A549 (cell line): ENCODE measurements at regions not wholly inside any gene's neighbourhood (a gene's known extent, or its start where the extent isn't known, plus 50 kb on each side); places are given as distances from the start of the nearest gene placed in this dataset.
A peak's percentile ranks its signal among the peaks of the same experiment; 100 is the strongest.
"Not testable (repeated sequence)": the region's sequence is repeated elsewhere in the genome, so short reads cannot be mapped to it uniquely, and the experiment has no call there.

Experiments used
- ATAC-seq, 2 experiments: fragments of 200-7000 bp in 1 of 2; fragments of >200 bp in 1 of 2; cut with Nextera tagmentation in 1 of 2; cut with Tn5 transposase in 1 of 2; 3 replicates each; pipeline versions ENCODE4 v1.8.0 to v1.9.1; 2018 to 2020; ENCODE audit warnings: mild to moderate bottlenecking in 1 of 2, moderate library complexity in 1 of 2
- CTCF ChIA-PET: fragments of 300-600 bp; sonication (Branson Sonifier 250); formaldehyde crosslinking; extraction: SDS; loops from one replicate; lab custom pipeline; 2021; ENCODE audit warnings: antibody characterized with exemption, inconsistent platforms; lab: Yijun Ruan, JAX
- POLR2A ChIA-PET: fragments of 350-600 bp; formaldehyde crosslinking; extraction: SDS; loops from one replicate; lab custom pipeline; 2021; ENCODE audit warnings: antibody characterized with exemption, inconsistent platforms; lab: Yijun Ruan, JAX
- DNase-seq, 2 experiments: peaks; one replicate each; pipeline versions ENCODE4 v3.0.0 to v3.0.0-alpha.2; 2011 to 2016; ENCODE audit warnings: low read depth in 1 of 2, low spot score in 1 of 2
- FAIRE-seq: peaks from 2 replicates; lab custom pipeline; 2011; peaks lifted over from hg19 to GRCh38; lab: Jason Lieb, UNC
- H3K27ac ChIP-seq, 2 experiments: fragments of >200 bp; sonication (Bioruptor Twin); formaldehyde crosslinking; 3 replicates each; pipeline ENCODE4 v1.5.1; 2016 to 2017
- H3K4me1 ChIP-seq: fragments of >200 bp; sonication (Bioruptor Twin); formaldehyde crosslinking; 3 replicates; pipeline ENCODE4 v1.6.1; 2016
- H3K4me2 ChIP-seq: fragments of >200 bp; sonication (Bioruptor Twin); formaldehyde crosslinking; 3 replicates; pipeline ENCODE4 v1.6.1; 2016
- H3K4me3 ChIP-seq: fragments of >200 bp; sonication (Bioruptor Twin); formaldehyde crosslinking; 3 replicates; pipeline ENCODE4 v1.5.1; 2016
- H3K9me3 ChIP-seq: fragments of >200 bp; sonication (Bioruptor Twin); formaldehyde crosslinking; 3 replicates; pipeline ENCODE4 v1.6.1; 2016
- CEBPB ChIP-seq, 2 experiments: fragments of >200 bp in 1 of 2; sonication (Bioruptor Twin) in 1 of 2; formaldehyde crosslinking in 1 of 2; IDR thresholded peaks; 2 replicates each; pipeline ENCODE4 v1.6.1; 2012 to 2016
- CHD4 ChIP-seq: fragments of 200-600 bp; sonication (generic); IDR thresholded peaks from 2 replicates; pipeline ENCODE4 v1.6.1; 2016; ENCODE audit warnings: antibody characterized with exemption, mild to moderate bottlenecking, borderline replicate concordance
- EHF ChIP-seq: fragments of 250-450 bp; sonication (Bioruptor Pico); IDR thresholded peaks from 2 replicates; pipeline ENCODE4 v1.5.0; 2020; ENCODE audit warnings: mild to moderate bottlenecking
- FOSB ChIP-seq: fragments of 250-450 bp; sonication (Bioruptor Pico); IDR thresholded peaks from 2 replicates; pipeline ENCODE4 v1.5.0; 2020; ENCODE audit warnings: mild to moderate bottlenecking, moderate library complexity
- FOXS1 ChIP-seq: fragments of 250-450 bp; sonication (Bioruptor Pico); IDR thresholded peaks from 2 replicates; pipeline ENCODE4 v1.5.0; 2020; ENCODE audit warnings: mild to moderate bottlenecking, moderate library complexity
- MAZ ChIP-seq: fragments of 150-350 bp; IDR thresholded peaks from 2 replicates; pipeline ENCODE4 v1.6.1; 2014; ENCODE audit warnings: antibody characterized with exemption, low read depth, low read length, borderline replicate concordance
- MYC ChIP-seq: IDR thresholded peaks from 2 replicates; pipeline ENCODE4 v1.6.1; 2012; ENCODE audit warnings: mild to moderate bottlenecking, inconsistent platforms, low read length, improper control_type of control experiment, borderline replicate concordance
- RARB ChIP-seq: fragments of 250-450 bp; sonication (Bioruptor Pico); IDR thresholded peaks from 2 replicates; pipeline ENCODE4 v1.8.0; 2021; ENCODE audit warnings: mild to moderate bottlenecking, moderate library complexity
- RCOR1 ChIP-seq: fragments of 150-350 bp; IDR thresholded peaks from 2 replicates; pipeline ENCODE4 v1.6.1; 2014; ENCODE audit warnings: antibody characterized with exemption, low read length, low read depth
- RFX5 ChIP-seq: fragments of 450-650 bp; IDR thresholded peaks from 2 replicates; pipeline ENCODE4 v1.7.1; 2014; ENCODE audit warnings: antibody characterized with exemption, mild to moderate bottlenecking, moderate library complexity
- SREBF2 ChIP-seq: fragments of 450-650 bp; IDR thresholded peaks from 2 replicates; pipeline ENCODE4 v1.6.1; 2014; ENCODE audit warnings: mild to moderate bottlenecking, moderate library complexity
- TFCP2L1 ChIP-seq: fragments of 250-450 bp; sonication (Bioruptor Pico); IDR thresholded peaks from 2 replicates; pipeline ENCODE4 v1.5.0; 2021; ENCODE audit warnings: mild to moderate bottlenecking
- TP53 ChIP-seq: fragments of 250-450 bp; sonication (Bioruptor Pico); IDR thresholded peaks from 2 replicates; pipeline ENCODE4 v1.5.0; 2021; ENCODE audit warnings: mild to moderate bottlenecking, moderate library complexity
- ZC3H11A ChIP-seq: fragments of 450-650 bp; IDR thresholded peaks from 2 replicates; pipeline ENCODE4 v1.6.1; 2014; ENCODE audit warnings: antibody characterized with exemption, mild to moderate bottlenecking
- ZNF302 ChIP-seq: fragments of 250-450 bp; sonication (Bioruptor Pico); IDR thresholded peaks from 2 replicates; pipeline ENCODE4 v1.9.0; 2021; ENCODE audit warnings: inconsistent platforms, mild to moderate bottlenecking, moderate library complexity
- WGBS: methylation state at CpG from one replicate; pipeline ENCODE4 v1.1.6; 2017; ENCODE audit errors: missing lambda C conversion rate; 5-methylcytosine and 5-hydroxymethylcytosine counted together
- TF ChIP-seq, protein P1 (sequence below): fragments of >200 bp; sonication (Bioruptor Twin); formaldehyde crosslinking; IDR thresholded peaks from 2 replicates; pipeline ENCODE4 v1.6.1; 2016
- TF ChIP-seq, protein P2 (sequence below): fragments of 250-450 bp; sonication (Bioruptor Pico); IDR thresholded peaks from 2 replicates; pipeline ENCODE4 v1.5.0; 2020; ENCODE audit warnings: low read depth, mild to moderate bottlenecking, moderate library complexity
- TF ChIP-seq, protein P3 (sequence below): fragments of 150-350 bp; IDR thresholded peaks from 2 replicates; pipeline ENCODE4 v1.6.1; 2014; ENCODE audit warnings: low read depth, mild to moderate bottlenecking, low read length
- TF ChIP-seq, protein P4 (sequence below): fragments of >200 bp; sonication (Bioruptor Twin); formaldehyde crosslinking; IDR thresholded peaks from 3 replicates; pipeline ENCODE4 v1.5.1; 2016
- TF ChIP-seq, protein P5 (sequence below): fragments of 250-450 bp; sonication (Bioruptor Pico); IDR thresholded peaks from 2 replicates; pipeline ENCODE4 v1.5.0; 2021; ENCODE audit warnings: mild to moderate bottlenecking, moderate library complexity, borderline replicate concordance
- TF ChIP-seq, protein P6 (sequence below): IDR thresholded peaks from 2 replicates; pipeline ENCODE4 v1.6.1; 2012; ENCODE audit warnings: low read depth, borderline replicate concordance

DNA sequence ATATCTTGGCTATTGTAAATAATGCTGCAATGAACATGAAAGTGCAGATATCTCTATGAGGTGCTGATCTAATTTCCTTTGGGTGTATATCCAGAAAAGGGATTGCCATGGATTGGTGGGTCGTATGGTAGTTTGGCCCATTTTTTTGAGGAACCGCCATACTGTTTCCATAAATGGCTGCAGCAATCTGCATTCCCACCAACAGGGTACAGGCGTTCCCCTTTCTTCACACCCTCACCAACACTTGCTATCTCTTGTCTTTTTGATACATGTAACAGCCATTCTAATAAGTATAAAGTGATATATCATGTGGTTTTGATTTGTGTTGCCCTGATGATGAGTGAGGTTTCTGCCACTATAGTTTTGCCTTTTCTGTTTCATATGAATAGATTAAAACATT lies 146.7 kb downstream of the NR2F2 start:
- TF ChIP-seq RFX5 (no peak), MYC (no peak)
- TF ChIP-seq, protein P1, sequence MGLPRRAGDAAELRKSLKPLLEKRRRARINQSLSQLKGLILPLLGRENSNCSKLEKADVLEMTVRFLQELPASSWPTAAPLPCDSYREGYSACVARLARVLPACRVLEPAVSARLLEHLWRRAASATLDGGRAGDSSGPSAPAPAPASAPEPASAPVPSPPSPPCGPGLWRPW, result no peak
- ChIA-PET POLR2A (no interaction called here), CTCF (no interaction called here)
- Histone ChIP-seq H3K4me1 (no peaks in the 10 kb centered on the region), H3K9me3 (no peaks in the 10 kb centered on the region), H3K27ac (no peak overlapping the region), H3K4me3 (no peak overlapping the region), H3K4me2 (no peak overlapping the region)
- peak in 1 of 2 experiments; percentile 27; a peak in 1 of 6 replicates for ATAC-seq
- 29% methylated on average over 3 of the region's 3 CpGs for WGBS
- no peak for DNase-seq
- FAIRE-seq, result no peak

DNA sequence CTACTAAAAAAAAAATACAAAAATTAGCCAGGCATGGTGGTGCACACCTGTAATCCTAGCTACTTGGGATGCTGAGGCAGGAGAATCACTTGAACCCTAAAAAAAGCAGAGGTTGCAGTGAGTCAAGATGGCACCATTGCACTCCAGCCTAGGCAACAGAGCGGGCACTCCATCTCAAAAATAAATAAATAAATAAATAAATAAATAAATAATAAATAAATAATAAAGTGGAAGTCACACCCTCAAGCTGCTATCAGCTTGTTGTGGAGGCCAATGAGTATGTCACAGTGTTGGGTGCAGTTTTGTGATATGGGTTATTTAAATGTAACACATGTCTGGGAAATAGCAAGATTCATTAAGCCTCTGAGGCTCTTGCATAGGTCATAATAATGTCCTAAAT lies 153.9 kb downstream of the NR2F2 start:
- CTCF ChIA-PET, result interaction anchor here (0.6 to 1.5 kb wide), 2 partner anchors 9 to 12 kb away, joined by 3 read pairs; no protein-coding TSS in a partner anchor
- H3K4me2 ChIP-seq, DNase-seq, H3K4me1 ChIP-seq, H3K9me3 ChIP-seq, POLR2A ChIA-PET, ATAC-seq, H3K27ac ChIP-seq, H3K4me3 ChIP-seq, FAIRE-seq: not testable (repeated sequence)
- 13% methylated on average over 1 of the region's 1 CpG for WGBS
- peak; percentile 50 for TF ChIP-seq ZC3H11A

DNA sequence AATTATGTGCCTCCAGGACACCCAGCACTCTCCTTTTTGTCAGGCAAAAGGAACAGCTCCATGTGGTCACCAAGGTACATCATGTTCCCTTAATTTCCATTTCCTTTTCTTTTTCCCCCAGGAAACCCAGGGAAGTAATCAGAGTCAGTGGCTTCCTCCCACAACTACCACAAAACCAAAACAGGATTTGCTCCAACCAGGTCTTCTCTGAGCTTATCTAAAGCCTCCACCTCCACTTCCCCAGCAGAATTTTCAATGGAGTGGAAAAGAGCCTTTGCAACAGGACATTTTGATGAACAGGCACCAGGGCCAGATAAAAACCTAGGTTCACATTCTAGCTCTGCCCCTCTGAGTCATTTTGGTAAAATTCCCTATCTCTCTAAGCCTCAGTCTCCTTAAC lies 154.3 kb downstream of the NR2F2 start:
- TF ChIP-seq CHD4, result no peak
- TF ChIP-seq FOXS1 (CRISPR knock-in tag), result no peak
- no peak for TF ChIP-seq CEBPB (IDR thresholded peaks at IDR 0.05)
- no peak for TF ChIP-seq RARB
- TF ChIP-seq ZNF302 (CRISPR knock-in tag), result no peak
- TF ChIP-seq, protein P2, sequence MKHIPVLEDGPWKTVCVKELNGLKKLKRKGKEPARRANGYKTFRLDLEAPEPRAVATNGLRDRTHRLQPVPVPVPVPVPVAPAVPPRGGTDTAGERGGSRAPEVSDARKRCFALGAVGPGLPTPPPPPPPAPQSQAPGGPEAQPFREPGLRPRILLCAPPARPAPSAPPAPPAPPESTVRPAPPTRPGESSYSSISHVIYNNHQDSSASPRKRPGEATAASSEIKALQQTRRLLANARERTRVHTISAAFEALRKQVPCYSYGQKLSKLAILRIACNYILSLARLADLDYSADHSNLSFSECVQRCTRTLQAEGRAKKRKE (CRISPR knock-in tag), result no peak
- TF ChIP-seq, protein P3, sequence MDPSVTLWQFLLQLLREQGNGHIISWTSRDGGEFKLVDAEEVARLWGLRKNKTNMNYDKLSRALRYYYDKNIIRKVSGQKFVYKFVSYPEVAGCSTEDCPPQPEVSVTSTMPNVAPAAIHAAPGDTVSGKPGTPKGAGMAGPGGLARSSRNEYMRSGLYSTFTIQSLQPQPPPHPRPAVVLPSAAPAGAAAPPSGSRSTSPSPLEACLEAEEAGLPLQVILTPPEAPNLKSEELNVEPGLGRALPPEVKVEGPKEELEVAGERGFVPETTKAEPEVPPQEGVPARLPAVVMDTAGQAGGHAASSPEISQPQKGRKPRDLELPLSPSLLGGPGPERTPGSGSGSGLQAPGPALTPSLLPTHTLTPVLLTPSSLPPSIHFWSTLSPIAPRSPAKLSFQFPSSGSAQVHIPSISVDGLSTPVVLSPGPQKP, result no peak
- TF ChIP-seq, protein P4, sequence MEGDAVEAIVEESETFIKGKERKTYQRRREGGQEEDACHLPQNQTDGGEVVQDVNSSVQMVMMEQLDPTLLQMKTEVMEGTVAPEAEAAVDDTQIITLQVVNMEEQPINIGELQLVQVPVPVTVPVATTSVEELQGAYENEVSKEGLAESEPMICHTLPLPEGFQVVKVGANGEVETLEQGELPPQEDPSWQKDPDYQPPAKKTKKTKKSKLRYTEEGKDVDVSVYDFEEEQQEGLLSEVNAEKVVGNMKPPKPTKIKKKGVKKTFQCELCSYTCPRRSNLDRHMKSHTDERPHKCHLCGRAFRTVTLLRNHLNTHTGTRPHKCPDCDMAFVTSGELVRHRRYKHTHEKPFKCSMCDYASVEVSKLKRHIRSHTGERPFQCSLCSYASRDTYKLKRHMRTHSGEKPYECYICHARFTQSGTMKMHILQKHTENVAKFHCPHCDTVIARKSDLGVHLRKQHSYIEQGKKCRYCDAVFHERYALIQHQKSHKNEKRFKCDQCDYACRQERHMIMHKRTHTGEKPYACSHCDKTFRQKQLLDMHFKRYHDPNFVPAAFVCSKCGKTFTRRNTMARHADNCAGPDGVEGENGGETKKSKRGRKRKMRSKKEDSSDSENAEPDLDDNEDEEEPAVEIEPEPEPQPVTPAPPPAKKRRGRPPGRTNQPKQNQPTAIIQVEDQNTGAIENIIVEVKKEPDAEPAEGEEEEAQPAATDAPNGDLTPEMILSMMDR, result no peak
- Histone ChIP-seq H3K4me1 (no peaks in the 10 kb centered on the region), H3K9me3 (no peaks in the 10 kb centered on the region), H3K4me3 (no peak overlapping the region), H3K4me2 (no peak overlapping the region), H3K27ac (no peak overlapping the region)
- ChIA-PET CTCF (interaction anchor here (1.5 kb wide), 1 partner anchor 12 kb away, joined by 3 read pairs; no protein-coding TSS in a partner anchor), POLR2A (no interaction called here)
- ATAC-seq (no peak), FAIRE-seq (no peak), DNase-seq (no peak)

DNA sequence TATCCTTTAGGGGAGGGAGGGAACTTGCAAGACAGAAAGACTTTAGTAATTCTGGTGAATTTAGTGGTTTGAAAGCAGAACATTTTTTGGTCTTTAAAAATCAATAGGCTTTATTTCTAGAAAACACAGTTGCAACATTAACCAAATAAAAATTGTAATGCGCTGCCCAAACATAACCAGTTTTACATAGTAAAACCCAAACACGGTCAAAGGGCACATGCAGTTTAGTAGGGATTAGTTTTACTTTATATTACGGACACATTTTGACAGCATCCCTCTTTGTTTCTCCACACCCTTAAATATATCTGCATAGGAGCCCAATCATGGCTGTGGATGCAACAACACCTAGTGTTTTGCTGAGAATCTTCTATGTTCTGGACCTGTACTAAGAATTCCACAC lies 156.7 kb downstream of the NR2F2 start:
- Histone ChIP-seq H3K27ac (no peak overlapping the region), H3K4me2 (no peak overlapping the region), H3K9me3 (no peaks in the 10 kb centered on the region), H3K4me1 (no peaks in the 10 kb centered on the region), H3K4me3 (no peak overlapping the region)
- FAIRE-seq (no peak), ATAC-seq (no peak), DNase-seq (no peak)
- TF ChIP-seq, protein P5, sequence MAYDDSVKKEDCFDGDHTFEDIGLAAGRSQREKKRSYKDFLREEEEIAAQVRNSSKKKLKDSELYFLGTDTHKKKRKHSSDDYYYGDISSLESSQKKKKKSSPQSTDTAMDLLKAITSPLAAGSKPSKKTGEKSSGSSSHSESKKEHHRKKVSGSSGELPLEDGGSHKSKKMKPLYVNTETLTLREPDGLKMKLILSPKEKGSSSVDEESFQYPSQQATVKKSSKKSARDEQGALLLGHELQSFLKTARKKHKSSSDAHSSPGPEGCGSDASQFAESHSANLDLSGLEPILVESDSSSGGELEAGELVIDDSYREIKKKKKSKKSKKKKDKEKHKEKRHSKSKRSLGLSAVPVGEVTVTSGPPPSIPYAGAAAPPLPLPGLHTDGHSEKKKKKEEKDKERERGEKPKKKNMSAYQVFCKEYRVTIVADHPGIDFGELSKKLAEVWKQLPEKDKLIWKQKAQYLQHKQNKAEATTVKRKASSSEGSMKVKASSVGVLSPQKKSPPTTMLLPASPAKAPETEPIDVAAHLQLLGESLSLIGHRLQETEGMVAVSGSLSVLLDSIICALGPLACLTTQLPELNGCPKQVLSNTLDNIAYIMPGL (CRISPR knock-in tag), result no peak
- TF ChIP-seq RARB (no peak), FOSB (CRISPR knock-in tag) (no peak), EHF (CRISPR knock-in tag) (no peak), SREBF2 (no peak), RCOR1 (no peak), TFCP2L1 (CRISPR knock-in tag) (no peak), TP53 (CRISPR knock-in tag) (no peak), MAZ (no peak)
- TF ChIP-seq, protein P6, sequence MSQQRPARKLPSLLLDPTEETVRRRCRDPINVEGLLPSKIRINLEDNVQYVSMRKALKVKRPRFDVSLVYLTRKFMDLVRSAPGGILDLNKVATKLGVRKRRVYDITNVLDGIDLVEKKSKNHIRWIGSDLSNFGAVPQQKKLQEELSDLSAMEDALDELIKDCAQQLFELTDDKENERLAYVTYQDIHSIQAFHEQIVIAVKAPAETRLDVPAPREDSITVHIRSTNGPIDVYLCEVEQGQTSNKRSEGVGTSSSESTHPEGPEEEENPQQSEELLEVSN, result no peak
- WGBS, result 14% methylated on average over 3 of the region's 3 CpGs
- ChIA-PET CTCF (no interaction called here), POLR2A (no interaction called here)

DNA sequence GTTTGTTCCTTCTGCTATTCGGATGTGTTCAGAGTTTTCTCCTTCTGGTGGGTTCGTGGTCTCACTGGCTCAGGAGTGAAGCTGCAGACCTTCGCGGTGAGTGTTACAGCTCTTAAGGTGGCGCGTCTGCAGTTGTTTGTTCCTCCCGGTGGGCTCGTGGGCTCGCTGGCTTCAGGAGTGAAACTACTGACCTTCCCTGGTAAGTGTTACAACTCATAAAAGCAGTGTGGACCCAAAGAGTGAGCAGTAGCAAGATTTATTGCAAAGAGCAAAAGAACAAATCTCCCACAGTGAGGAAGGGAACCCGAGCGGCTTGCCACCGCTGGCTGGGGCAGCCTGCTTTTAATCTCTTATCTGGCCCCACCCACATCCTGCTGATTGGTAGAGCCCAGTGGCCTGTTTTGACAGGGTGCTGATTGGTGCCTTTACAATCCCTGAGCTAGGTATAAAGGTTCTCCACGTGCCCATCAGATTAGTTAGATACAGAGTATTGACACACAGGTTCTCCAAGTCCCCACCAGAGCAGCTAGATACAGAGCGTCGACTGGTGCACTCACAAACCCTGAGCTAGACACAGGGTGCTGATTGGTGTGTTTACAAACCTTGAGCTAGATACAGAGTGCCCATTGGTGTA lies 160.7 kb downstream of the NR2F2 start:
- H3K4me2 ChIP-seq, H3K9me3 ChIP-seq, H3K4me3 ChIP-seq, H3K27ac ChIP-seq, DNase-seq, POLR2A ChIA-PET, FAIRE-seq, H3K4me1 ChIP-seq, ATAC-seq, CTCF ChIA-PET: not testable (repeated sequence)
- 46% methylated on average over 15 of the region's 15 CpGs for WGBS
